ENCODE measurements at regions not wholly inside any gene's neighbourhood (a gene's known extent, or its start where the extent isn't known, plus 50 kb on each side); places are given as distances from the start of the nearest gene placed in this dataset.

- peak; percentile 9 to 58 (median 36) for DNase-seq
Observed at GRCh38 chr11:135075740-135076139, 663.7 kb upstream of the B3GAT1 start.

- DNase-seq = no peak
Observed at GRCh38 chr11:135074397-135074998, 662.5 kb upstream of the B3GAT1 start.

- no peak for DNase-seq
Observed at GRCh38 chr11:135073870-135074269, 661.8 kb upstream of the B3GAT1 start.

GRCh38 chr11:135073381-135073780 is 661.3 kb upstream of the B3GAT1 start:
- DNase-seq = no peak

- DNase-seq = no peak
Observed at GRCh38 chr11:135069890-135070289, 657.8 kb upstream of the B3GAT1 start.

GRCh38 chr11:135069063-135069462 is 657.0 kb upstream of the B3GAT1 start:
- DNase-seq = no peak

GRCh38 chr11:135062994-135063393 is 651.0 kb upstream of the B3GAT1 start:
- DNase-seq = no peak

- DNase-seq = no peak
Observed at GRCh38 chr11:135061166-135061565, 649.1 kb upstream of the B3GAT1 start.

GRCh38 chr11:135046986-135047385 is 634.9 kb upstream of the B3GAT1 start:
- no peak for DNase-seq

GRCh38 chr11:135046556-135046955 is 634.5 kb upstream of the B3GAT1 start:
- no peak for DNase-seq

GRCh38 chr11:135043434-135043833 is 631.4 kb upstream of the B3GAT1 start:
- DNase-seq = no peak

- no peak for DNase-seq
Observed at GRCh38 chr11:135037828-135038227, 625.8 kb upstream of the B3GAT1 start.

- DNase-seq = no peak
Observed at GRCh38 chr11:135036488-135037297, 624.7 kb upstream of the B3GAT1 start.

- no peak for DNase-seq
Observed at GRCh38 chr11:135035282-135035681, 623.2 kb upstream of the B3GAT1 start.

- DNase-seq = no peak
Observed at GRCh38 chr11:135033540-135033939, 621.5 kb upstream of the B3GAT1 start.

GRCh38 chr11:135031205-135031989 is 619.4 kb upstream of the B3GAT1 start:
- DNase-seq = no peak

GRCh38 chr11:135027461-135027860 is 615.4 kb upstream of the B3GAT1 start:
- peak; percentile 5 to 42 (median 23) for DNase-seq

- DNase-seq = no peak
Observed at GRCh38 chr11:135023499-135023898, 611.5 kb upstream of the B3GAT1 start.

GRCh38 chr11:135022454-135022853 is 610.4 kb upstream of the B3GAT1 start:
- no peak for DNase-seq

- no peak for DNase-seq
Observed at GRCh38 chr11:135019899-135020298, 607.9 kb upstream of the B3GAT1 start.

GRCh38 chr11:135019343-135019871 is 607.4 kb upstream of the B3GAT1 start:
- no peak for DNase-seq

- no peak for DNase-seq
Observed at GRCh38 chr11:135017296-135017695, 605.3 kb upstream of the B3GAT1 start.

GRCh38 chr11:135015966-135016365 is 603.9 kb upstream of the B3GAT1 start:
- DNase-seq = no peak

Data from suppressor macrophage (primary cell).